ENCODE measurements at regions not wholly inside any gene's neighbourhood (a gene's known extent, or its start where the extent isn't known, plus 50 kb on each side); places are given as distances from the start of the nearest gene placed in this dataset.

DNA sequence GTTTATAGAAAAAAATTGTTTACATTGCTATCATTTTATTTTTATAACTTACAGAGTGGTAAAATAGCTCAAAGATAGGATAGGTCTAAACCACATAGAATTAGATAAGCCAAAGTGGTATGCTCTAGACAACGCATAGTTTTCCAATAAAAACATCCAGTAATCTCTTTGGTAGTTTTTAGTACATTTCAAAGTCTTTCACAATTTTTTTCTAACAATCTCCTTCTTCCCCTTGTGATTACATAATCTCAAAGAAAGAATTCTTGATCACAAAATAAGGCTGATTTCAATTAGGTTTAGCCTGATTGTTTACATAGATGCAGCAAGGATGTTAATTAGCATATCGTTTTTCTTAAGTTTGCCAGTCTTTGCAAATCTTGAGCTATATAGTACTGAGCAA is 460.0 kb downstream of the FUT8 start:
- no peak for DNase-seq (ENCODE audit: low read depth in 2 of 2)

DNA sequence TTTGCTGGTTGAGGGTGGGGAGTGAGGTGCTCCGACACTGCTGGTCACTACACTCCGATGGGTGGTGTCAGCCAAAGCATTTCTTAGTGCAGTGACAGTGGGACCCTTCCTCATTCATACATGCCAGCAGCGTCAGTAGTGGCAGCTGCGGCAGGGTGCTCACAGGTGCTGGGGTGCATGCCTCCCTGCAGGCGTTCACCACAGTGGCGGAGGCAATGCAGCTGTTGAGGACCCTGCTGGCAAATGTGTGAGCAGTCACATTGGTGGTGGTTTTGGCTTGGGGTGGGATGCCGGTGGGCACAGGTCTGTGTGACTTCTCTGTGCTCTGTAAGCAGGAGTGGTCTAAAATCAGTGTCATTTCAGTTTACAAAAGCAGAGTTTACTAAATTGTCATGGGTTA is 464.6 kb downstream of the FUT8 start:
- no peak for DNase-seq (ENCODE audit: low read depth in 2 of 2)

DNA sequence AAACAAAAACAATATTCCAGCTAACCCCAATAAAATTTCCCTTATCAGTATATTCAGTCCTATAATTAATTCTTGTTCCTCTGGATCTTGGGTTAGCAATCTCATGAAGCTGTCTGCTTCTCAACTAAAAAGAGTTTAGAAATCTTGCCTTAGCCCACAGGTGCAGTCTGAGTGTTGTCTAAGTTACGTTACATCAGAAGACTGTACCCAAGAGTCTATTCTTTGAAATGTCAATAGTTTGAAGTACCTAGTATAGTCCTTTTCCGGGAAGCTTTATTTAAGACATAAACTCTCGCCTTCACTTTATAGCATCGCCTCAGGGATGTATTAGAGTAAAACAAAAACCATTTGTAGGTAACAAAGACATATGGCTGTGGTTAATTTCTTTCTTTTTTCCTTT is 465.1 kb downstream of the FUT8 start:
- no peak for DNase-seq (ENCODE audit: low read depth in 2 of 2)

- no peak for DNase-seq (ENCODE audit: low read depth in 2 of 2)
Measured at GRCh38 chr14:65878586-65878985, 466.1 kb downstream of the FUT8 start.

- no peak for DNase-seq (ENCODE audit: low read depth in 2 of 2)
Measured at GRCh38 chr14:65879248-65880009, 466.9 kb downstream of the FUT8 start.

GRCh38 chr14:65880507-65880906 is 468.0 kb downstream of the FUT8 start:
- no peak for DNase-seq (ENCODE audit: low read depth in 2 of 2)

DNA sequence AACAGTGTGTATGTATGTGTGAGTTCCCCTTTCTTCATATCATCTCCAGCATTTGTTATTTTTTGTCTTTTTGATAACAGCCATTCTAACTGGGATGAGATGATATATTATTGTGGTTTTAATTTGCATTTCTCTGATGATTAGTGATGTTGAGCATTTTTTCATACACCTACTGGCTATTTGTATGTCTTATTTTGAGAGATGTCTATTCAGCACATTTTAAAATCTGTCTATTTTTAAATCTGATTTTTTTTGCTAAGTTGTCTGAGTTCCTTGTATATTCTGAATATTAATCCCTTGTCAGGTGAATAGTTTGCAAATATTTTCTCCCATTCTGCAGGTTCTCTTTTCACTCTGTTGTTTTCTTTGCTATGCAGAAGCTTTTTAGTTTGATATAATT is 469.1 kb downstream of the FUT8 start:
- DNase-seq (ENCODE audit: low read depth in 2 of 2) = no peak

GRCh38 chr14:65888677-65889076 is 476.1 kb downstream of the FUT8 start:
- DNase-seq (ENCODE audit: low read depth in 2 of 2) = no peak

GRCh38 chr14:65892315-65892714 is 479.8 kb downstream of the FUT8 start:
- no peak for DNase-seq (ENCODE audit: low read depth in 2 of 2)

- DNase-seq (ENCODE audit: low read depth in 2 of 2) = no peak
Measured at GRCh38 chr14:65900164-65900563, 487.6 kb downstream of the FUT8 start.

DNA sequence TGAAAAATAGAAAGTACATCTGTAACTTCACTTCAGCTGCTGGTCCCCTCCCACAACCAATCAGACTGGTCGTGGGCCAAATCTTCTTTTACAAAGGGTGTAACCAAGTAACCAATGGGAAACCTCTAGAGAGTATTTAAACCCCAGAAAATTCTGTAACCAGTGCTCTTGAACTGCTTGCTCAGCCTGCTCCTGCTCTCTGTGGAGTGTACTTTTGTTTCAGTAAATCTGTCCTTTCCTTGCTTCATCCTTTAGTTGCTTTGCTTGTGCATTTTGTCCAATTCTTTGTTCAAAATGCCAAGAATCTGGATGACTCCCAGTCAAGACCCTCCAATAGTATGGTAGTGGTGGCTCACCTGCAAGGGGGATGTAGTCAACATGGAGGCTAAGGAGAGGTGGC is 489.1 kb downstream of the FUT8 start:
- no peak for DNase-seq (ENCODE audit: low read depth in 2 of 2)

DNA sequence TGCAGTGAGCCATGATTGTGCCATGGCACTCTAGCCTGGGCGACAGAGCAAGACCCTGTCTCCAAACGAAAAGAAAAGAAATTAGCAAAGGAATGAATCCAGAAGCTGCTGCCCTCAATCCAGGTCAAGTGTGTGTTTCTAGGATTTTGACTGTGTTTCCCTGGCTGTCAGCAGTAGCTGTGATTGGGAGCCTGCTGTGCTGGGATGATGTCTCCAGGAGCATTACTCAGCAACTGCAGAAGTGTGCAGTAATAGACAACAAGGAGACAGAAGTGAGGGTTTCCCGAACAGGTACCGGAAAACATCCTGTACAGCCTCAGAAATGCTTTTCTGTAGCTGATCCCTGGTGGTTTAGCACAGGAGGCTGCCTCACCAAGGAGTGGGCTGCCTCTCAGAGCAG is 492.5 kb downstream of the FUT8 start:
- no peak for DNase-seq (ENCODE audit: low read depth in 2 of 2)

DNA sequence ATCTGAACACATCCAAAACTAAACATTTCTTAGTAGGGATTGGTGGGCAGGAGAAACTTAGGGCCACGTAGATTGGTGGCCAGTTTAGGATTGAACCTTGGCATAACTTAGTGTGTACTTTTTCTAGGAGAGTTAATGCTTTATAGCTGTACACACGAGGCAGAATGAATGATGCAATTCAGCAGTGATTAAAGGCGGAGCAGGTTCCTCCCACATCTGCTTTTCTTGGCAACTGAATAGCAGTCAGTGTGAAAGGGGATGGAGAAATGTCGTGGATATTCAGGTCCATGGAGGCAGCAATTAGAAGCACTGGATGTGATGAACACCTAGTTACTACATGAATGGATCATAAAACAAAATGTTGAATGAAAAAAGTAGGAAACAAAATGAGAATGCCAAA is 493.8 kb downstream of the FUT8 start:
- no peak for DNase-seq (ENCODE audit: low read depth in 2 of 2)

DNA sequence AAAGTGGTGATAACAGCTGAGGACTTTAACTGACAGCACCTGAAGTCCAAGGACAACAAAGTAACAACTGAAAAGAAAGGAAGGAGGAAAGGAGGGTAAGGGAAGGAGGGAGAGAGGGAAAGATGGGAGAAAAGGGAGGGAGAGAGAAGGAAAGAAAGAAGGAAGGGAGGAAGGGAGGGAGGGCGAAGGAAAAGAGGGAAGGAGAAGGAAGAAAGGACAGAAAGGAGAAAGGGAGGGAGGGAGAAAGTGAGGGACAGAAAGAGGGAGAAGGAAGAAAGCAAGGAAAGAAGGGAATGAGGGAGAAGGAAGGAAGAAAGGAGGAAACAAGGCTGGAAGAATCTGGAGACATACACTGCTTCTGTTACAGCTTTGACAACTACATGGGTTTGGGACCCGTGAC is 494.4 kb downstream of the FUT8 start:
- no peak for DNase-seq (ENCODE audit: low read depth in 2 of 2)

- no peak for DNase-seq (ENCODE audit: low read depth in 2 of 2)
Measured at GRCh38 chr14:65910108-65910786, 497.7 kb downstream of the FUT8 start.

- no peak for DNase-seq (ENCODE audit: low read depth in 2 of 2)
Measured at GRCh38 chr14:65915125-65915524, 502.6 kb downstream of the FUT8 start.

DNA sequence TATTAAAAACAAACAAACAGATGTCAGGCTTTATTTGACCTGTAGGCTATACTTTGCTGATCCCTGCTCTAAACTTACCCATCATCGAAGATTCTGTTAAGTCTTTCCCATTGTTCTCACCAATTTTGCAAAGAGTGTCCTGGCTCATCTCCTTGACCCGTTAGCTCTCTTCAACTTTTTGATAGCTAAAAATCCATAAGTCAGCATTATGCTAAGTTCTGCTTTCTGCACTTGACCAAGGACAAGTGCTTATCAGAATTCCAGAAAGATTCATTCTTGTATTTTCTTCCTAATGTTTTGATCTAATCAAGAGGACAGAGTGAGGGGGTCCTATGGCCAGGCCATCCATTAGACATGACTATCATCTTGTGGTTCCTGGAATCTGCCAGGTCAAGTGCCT is 503.5 kb downstream of the FUT8 start:
- DNase-seq (ENCODE audit: low read depth in 2 of 2) = no peak

GRCh38 chr14:65920996-65921395 is 508.5 kb downstream of the FUT8 start:
- DNase-seq (ENCODE audit: low read depth in 2 of 2) = no peak

- DNase-seq (ENCODE audit: low read depth in 2 of 2) = no peak
Measured at GRCh38 chr14:65922142-65922541, 509.6 kb downstream of the FUT8 start.

DNA sequence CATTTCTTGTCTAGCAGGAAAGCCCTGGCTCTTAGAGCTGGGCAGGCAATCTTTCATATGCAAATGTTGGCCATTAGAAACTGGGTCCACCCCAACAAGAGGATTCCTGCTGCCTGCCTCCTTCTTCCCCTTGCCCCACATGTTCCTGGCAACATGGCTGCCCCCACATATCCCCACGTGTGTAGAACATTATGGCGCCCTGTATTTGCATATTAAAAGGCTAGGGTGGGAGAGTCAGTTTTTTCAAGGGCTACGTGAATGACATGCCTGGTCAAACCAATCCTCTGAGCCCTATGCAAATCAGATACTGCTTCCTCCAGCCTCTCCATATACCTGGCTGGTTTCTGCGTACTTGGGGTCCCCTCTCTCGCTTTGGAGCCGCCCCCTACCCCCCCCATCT is 514.0 kb downstream of the FUT8 start:
- no peak for DNase-seq (ENCODE audit: low read depth in 2 of 2)

DNA sequence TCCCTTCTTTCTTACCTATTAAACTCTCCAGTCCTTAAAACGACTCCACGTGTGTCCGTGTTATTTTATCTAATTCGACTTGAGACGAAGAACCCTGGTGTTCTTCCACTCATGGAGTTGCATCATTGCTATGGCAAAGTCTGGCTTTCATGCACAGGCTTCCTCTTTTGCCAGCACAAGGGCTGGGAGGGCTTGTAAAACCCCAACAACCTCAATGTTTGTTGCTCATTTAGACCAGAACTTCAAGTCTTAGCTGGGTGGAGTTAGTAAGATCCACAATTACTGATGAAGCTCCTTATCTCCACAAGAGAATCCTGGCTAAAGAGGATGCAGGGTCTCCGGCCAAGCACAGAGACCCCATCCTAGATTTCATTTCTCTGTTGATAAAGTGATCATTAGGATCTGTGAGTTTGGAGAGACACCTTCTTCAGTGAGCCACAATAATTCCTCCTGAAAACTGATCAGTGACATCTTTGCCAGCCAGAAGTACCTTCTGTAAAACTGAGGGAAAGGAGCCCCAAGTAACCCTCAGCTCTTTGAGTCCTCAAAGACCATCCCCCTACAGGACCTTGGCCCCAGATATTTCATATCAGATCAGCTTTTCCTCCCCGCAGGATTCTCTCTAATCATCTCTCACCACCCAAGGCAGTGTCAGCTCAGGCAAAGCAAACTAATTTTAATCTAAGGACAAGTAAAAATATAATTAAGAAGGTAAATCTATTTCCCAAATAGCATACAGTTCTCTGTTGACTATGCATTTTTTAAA is 514.6 kb downstream of the FUT8 start:
- DNase-seq (ENCODE audit: low read depth in 2 of 2) = no peak

DNA sequence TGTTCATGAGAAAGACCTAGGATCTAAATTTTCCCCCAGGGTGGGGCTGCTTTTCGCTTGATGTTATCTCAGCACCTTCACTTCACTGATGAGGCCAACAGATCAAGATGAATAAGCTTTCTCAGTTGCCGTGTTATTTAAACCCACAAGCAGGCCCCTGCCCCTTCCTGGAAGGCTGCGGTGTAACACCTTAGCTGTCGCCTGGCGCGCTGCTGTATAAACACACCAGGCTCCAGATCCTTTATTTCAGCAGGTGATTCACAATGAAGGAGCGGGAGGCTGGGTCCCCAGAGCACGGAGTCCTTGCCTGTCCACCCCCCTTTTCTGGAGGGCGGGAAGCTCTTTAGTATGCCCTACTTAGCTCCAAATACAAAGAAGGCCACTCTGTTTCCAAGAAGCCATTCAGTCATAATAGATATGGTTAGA is 515.4 kb downstream of the FUT8 start:
- peak; percentile 57 to 66 for DNase-seq (ENCODE audit: low read depth in 2 of 2)

GRCh38 chr14:65928995-65929394 is 516.5 kb downstream of the FUT8 start:
- no peak for DNase-seq (ENCODE audit: low read depth in 2 of 2)

Measured in stimulated activated CD8-positive, alpha-beta memory T cell treated with anti-CD3 and anti-CD28 coated beads, Interleukin-7, amount 100 ng/mL, for 4 hours (primary cell).